Activated T-helper 1 cell treated with anti-CD3 and anti-CD28 coated beads, Interleukin-12 subunit alpha, Interleukin-12 subunit beta, Interleukin-2, Interleukin-4 antibody, amounts not matched to agents 30 ng/mL and 10 ng/mL and 1 ng/mL, durations not matched to agents 14 hours and 24 hours and 36 hours (primary cell): ENCODE measurements at regions not wholly inside any gene's neighbourhood (a gene's known extent, or its start where the extent isn't known, plus 50 kb on each side); places are given as distances from the start of the nearest gene placed in this dataset.

Source experiments
- DNase-seq: peaks from one replicate; pipeline ENCODE4 v3.0.0; 2021; ENCODE audit warnings: low spot score
- H3K27ac Mint-ChIP-seq: one replicate; pipeline ENCODE4 v1.8.0; 2021; ENCODE audit warnings: mild to moderate bottlenecking, mixed read lengths
- H3K27me3 Mint-ChIP-seq: one replicate; pipeline ENCODE4 v1.8.0; 2022; ENCODE audit warnings: mild to moderate bottlenecking, moderate library complexity, mixed read lengths; ENCODE audit not compliant: insufficient read depth
- H3K36me3 Mint-ChIP-seq: one replicate; pipeline ENCODE4 v1.8.0; 2021; ENCODE audit warnings: low read depth, mixed read lengths
- H3K4me1 Mint-ChIP-seq: one replicate; pipeline ENCODE4 v1.8.0; 2021; ENCODE audit warnings: low read depth, mixed read lengths
- H3K4me3 Mint-ChIP-seq: one replicate; pipeline ENCODE4 v1.8.0; 2021; ENCODE audit warnings: mild to moderate bottlenecking, moderate library complexity, mixed read lengths
- H3K9me3 Mint-ChIP-seq: one replicate; pipeline ENCODE4 v1.8.0; 2021; ENCODE audit warnings: mixed read lengths
- intact Hi-C: fragments of 100-400 bp; cut with micrococcal nuclease; formaldehyde crosslinking; loops from one replicate; pipeline ENCODE4 v1.15.1; 2024

- no peak overlapping the region for H3K4me3 Mint-ChIP-seq
- H3K27ac Mint-ChIP-seq, result no peak overlapping the region
- peaks cover 5% of the 10 kb centered on the region for H3K9me3 Mint-ChIP-seq
- DNase-seq, result no peak
- intact Hi-C loops, result no loop called here
- H3K36me3 Mint-ChIP-seq, result peaks cover 4% of the 10 kb centered on the region
- peaks cover 5% of the 10 kb centered on the region for H3K4me1 Mint-ChIP-seq
- H3K27me3 Mint-ChIP-seq, result no peaks in the 10 kb centered on the region
Measured at GRCh38 chrX:42079968-42080367, 156.6 kb upstream of the CASK start.

DNA sequence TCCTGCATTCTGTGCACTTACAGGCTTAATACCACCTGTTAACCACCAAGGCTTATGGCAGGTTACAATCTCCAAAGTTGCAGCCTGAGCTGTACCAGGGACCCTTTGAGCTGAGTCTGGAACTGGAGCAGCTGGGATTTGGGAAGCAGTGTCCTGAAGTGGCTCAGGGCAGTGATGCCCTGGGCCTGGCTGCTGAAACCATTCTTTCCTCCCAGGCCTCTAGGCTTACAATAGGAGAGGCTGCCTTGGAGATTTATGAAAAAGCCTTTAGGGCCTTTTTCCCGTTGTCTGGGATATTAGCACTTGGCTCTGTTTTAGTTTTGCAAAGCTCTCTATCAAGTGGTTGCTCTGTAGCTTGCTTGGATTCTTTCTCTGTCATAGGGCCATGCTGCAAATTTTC lies 154.3 kb upstream of the CASK start:
- Mint-ChIP-seq H3K4me1 (peaks cover 5% of the 10 kb centered on the region), H3K27ac (no peak overlapping the region), H3K9me3 (peaks cover 5% of the 10 kb centered on the region), H3K4me3 (no peak overlapping the region), H3K27me3 (no peaks in the 10 kb centered on the region), H3K36me3 (peaks cover 4% of the 10 kb centered on the region)
- no peak for DNase-seq
- intact Hi-C loops, result no loop called here

DNA sequence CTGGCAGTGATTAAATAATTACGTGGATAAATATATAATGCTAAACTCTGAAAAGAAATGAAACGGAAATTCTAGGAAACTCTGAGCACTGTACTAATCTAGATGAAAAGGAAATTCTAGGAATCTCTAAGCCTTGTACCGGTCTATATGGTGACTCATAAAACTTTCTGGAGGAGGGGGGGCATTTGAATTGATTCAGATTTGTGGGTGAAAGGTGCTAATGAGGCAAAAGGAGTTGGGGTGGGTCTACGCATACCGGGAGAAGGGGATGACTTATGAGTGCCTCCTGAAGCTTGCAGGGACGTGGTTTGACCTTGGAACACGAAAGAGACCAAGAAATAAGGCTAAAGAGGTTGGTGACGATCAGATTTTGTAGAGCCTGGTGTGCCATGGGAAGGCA lies 151.7 kb upstream of the CASK start:
- intact Hi-C loops, result no loop called here
- DNase-seq, result no peak
- peaks cover 2% of the 10 kb centered on the region for H3K36me3 Mint-ChIP-seq
- H3K4me3 Mint-ChIP-seq, result no peak overlapping the region
- H3K27ac Mint-ChIP-seq, result no peak overlapping the region
- H3K27me3 Mint-ChIP-seq, result no peaks in the 10 kb centered on the region
- peaks cover 7% of the 10 kb centered on the region for H3K9me3 Mint-ChIP-seq
- H3K4me1 Mint-ChIP-seq, result peaks cover 5% of the 10 kb centered on the region

- peaks cover 11% of the 10 kb centered on the region for H3K9me3 Mint-ChIP-seq
- no peak overlapping the region for H3K27ac Mint-ChIP-seq
- no peak overlapping the region for H3K4me3 Mint-ChIP-seq
- H3K4me1 Mint-ChIP-seq, result peaks cover 5% of the 10 kb centered on the region
- no peaks in the 10 kb centered on the region for H3K27me3 Mint-ChIP-seq
- H3K36me3 Mint-ChIP-seq, result no peaks in the 10 kb centered on the region
- intact Hi-C loops, result no loop called here
- no peak for DNase-seq
Measured at GRCh38 chrX:42073448-42073847, 150.1 kb upstream of the CASK start.

DNA sequence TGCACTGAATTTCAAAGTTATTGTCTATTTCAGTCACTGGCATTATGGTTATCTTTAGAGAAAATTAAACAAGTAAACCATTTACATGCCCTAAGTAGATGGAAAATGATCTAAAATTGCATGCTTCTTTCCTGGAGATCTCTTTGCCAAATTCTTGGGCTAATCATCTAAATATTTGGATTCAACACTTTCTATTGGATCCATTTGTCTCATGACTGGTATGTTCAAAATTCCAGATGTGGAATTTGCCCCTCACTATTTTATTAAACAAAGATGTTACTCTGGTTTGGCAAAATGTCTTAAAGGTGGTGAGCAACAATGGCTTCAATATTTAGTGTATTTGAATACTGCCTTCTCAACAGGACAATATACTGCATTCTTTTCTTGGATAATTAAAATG lies 147.5 kb upstream of the CASK start:
- Mint-ChIP-seq H3K4me3 (no peak overlapping the region), H3K4me1 (peaks cover 5% of the 10 kb centered on the region), H3K27ac (no peak overlapping the region), H3K36me3 (no peaks in the 10 kb centered on the region), H3K9me3 (peaks cover 11% of the 10 kb centered on the region), H3K27me3 (no peaks in the 10 kb centered on the region)
- DNase-seq, result no peak
- intact Hi-C loops, result no loop called here

GRCh38 chrX:42054256-42054655 lies 130.9 kb upstream of the CASK start:
- H3K27ac Mint-ChIP-seq, result no peak overlapping the region
- DNase-seq, result no peak
- H3K4me1 Mint-ChIP-seq, result no peaks in the 10 kb centered on the region
- no peaks in the 10 kb centered on the region for H3K27me3 Mint-ChIP-seq
- no peaks in the 10 kb centered on the region for H3K36me3 Mint-ChIP-seq
- H3K9me3 Mint-ChIP-seq, result peaks cover 7% of the 10 kb centered on the region
- intact Hi-C loops, result no loop called here
- H3K4me3 Mint-ChIP-seq, result no peak overlapping the region

DNA sequence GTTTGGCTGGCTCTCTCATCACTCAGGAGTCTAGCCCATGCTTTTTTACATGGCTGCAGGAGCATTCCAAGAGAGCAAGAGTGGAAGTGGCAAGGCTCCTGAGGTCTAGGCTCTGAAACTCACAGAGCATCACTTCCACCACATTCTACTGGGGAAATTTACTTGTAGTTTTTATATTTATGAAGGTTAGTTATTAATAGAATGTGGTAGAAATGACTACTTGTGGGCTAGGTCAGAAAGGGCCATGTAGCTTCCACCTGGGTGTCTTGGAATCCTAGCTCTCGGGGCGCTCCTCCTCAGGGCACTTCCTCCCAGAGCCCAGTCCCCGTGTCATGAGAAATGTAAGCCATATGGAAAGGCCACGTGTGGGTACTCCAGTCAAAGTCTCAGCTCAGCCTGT lies 127.0 kb upstream of the CASK start:
- DNase-seq, result no peak
- no peaks in the 10 kb centered on the region for H3K36me3 Mint-ChIP-seq
- no peaks in the 10 kb centered on the region for H3K27me3 Mint-ChIP-seq
- no peak overlapping the region for H3K27ac Mint-ChIP-seq
- H3K9me3 Mint-ChIP-seq, result peaks cover 7% of the 10 kb centered on the region
- no peak overlapping the region for H3K4me3 Mint-ChIP-seq
- intact Hi-C loops, result no loop called here
- H3K4me1 Mint-ChIP-seq, result no peaks in the 10 kb centered on the region

DNA sequence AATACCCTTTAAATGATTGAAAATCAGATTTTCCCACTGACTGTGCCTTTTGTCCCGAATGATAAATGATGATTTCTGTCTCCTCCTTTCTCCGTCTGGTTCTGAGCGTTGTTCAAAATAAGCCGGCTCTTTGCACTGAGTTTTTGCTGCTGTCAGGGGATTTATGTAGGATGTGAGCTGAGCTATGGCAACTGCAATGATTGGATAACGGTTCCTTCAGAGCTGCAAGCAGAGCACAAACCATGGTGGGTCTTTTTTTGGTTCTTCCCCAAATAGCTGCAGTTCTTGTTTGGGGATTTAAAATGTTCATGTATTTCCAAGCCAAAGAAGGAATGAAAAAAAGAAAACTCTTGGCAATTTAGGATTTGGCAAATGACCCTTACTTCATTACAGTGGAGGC lies 124.5 kb upstream of the CASK start:
- Mint-ChIP-seq H3K27me3 (no peaks in the 10 kb centered on the region), H3K36me3 (no peaks in the 10 kb centered on the region), H3K4me1 (no peaks in the 10 kb centered on the region), H3K27ac (no peak overlapping the region), H3K4me3 (no peak overlapping the region), H3K9me3 (peaks cover 7% of the 10 kb centered on the region)
- no peak for DNase-seq
- intact Hi-C loops, result no loop called here

GRCh38 chrX:42028109-42028508 lies 104.8 kb upstream of the CASK start:
- Mint-ChIP-seq H3K27ac (no peak overlapping the region), H3K36me3 (peaks cover 2% of the 10 kb centered on the region), H3K4me1 (no peaks in the 10 kb centered on the region), H3K27me3 (peaks cover 2% of the 10 kb centered on the region), H3K4me3 (no peak overlapping the region), H3K9me3 (peaks cover 7% of the 10 kb centered on the region)
- DNase-seq, result no peak
- intact Hi-C loops, result no loop called here

- peaks cover 7% of the 10 kb centered on the region for H3K9me3 Mint-ChIP-seq
- peaks cover 2% of the 10 kb centered on the region for H3K27me3 Mint-ChIP-seq
- intact Hi-C loops, result no loop called here
- H3K4me3 Mint-ChIP-seq, result no peak overlapping the region
- H3K36me3 Mint-ChIP-seq, result peaks cover 2% of the 10 kb centered on the region
- H3K4me1 Mint-ChIP-seq, result no peaks in the 10 kb centered on the region
- H3K27ac Mint-ChIP-seq, result no peak overlapping the region
- no peak for DNase-seq
Measured at GRCh38 chrX:42027367-42028000, 104.1 kb upstream of the CASK start.

GRCh38 chrX:42025861-42026260 lies 102.5 kb upstream of the CASK start:
- no peak for DNase-seq
- peaks cover 7% of the 10 kb centered on the region for H3K9me3 Mint-ChIP-seq
- H3K27me3 Mint-ChIP-seq, result peaks cover 2% of the 10 kb centered on the region
- H3K4me3 Mint-ChIP-seq, result no peak overlapping the region
- H3K4me1 Mint-ChIP-seq, result peaks cover 4% of the 10 kb centered on the region
- H3K36me3 Mint-ChIP-seq, result peaks cover 2% of the 10 kb centered on the region
- intact Hi-C loops, result no loop called here
- no peak overlapping the region for H3K27ac Mint-ChIP-seq

- Mint-ChIP-seq H3K9me3 (peaks cover 10% of the 10 kb centered on the region), H3K27me3 (peaks cover 2% of the 10 kb centered on the region), H3K4me1 (peaks cover 13% of the 10 kb centered on the region), H3K4me3 (no peak overlapping the region), H3K36me3 (peaks cover 2% of the 10 kb centered on the region), H3K27ac (no peak overlapping the region)
- DNase-seq, result no peak
- intact Hi-C loops, result loop anchor here (5.0 kb wide), 1 partner anchor 104 kb away; no protein-coding TSS in a partner anchor
Measured at GRCh38 chrX:42023122-42023521, 99.8 kb upstream of the CASK start.

GRCh38 chrX:42022158-42022557 lies 98.8 kb upstream of the CASK start:
- peaks cover 2% of the 10 kb centered on the region for H3K36me3 Mint-ChIP-seq
- DNase-seq, result no peak
- H3K27ac Mint-ChIP-seq, result no peak overlapping the region
- H3K27me3 Mint-ChIP-seq, result no peaks in the 10 kb centered on the region
- H3K9me3 Mint-ChIP-seq, result peaks cover 10% of the 10 kb centered on the region
- peaks cover 13% of the 10 kb centered on the region for H3K4me1 Mint-ChIP-seq
- H3K4me3 Mint-ChIP-seq, result no peak overlapping the region
- intact Hi-C loops, result loop anchor here (5.0 kb wide), 1 partner anchor 105 kb away; no protein-coding TSS in a partner anchor

DNA sequence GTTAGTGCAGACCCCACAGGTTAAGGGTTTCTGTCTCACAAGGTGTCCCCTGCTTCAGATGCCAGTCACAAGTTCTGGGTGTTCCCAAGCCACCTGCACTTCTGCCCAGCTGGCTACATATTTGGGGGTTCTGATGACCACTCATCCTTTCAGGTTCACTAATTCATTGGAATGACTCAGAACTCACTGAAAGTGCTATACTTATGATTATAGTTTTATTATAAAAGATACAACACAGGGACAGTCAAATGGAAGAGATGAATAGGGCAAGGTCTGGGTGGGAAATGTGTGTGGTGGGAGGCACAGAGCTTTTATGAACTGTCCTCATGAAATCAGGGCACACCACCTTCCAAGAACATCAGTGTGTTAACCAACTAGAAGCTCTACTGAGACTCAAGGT lies 97.7 kb upstream of the CASK start:
- Mint-ChIP-seq H3K36me3 (peaks cover 2% of the 10 kb centered on the region), H3K9me3 (peaks cover 3% of the 10 kb centered on the region), H3K27ac (no peak overlapping the region), H3K4me1 (peaks cover 13% of the 10 kb centered on the region), H3K4me3 (no peak overlapping the region), H3K27me3 (no peaks in the 10 kb centered on the region)
- intact Hi-C loops, result loop anchor here (5.0 kb wide), 1 partner anchor 106 kb away; no protein-coding TSS in a partner anchor
- DNase-seq, result no peak
